ENCODE measurements at regions not wholly inside any gene's neighbourhood (a gene's known extent, or its start where the extent isn't known, plus 50 kb on each side); places are given as distances from the start of the nearest gene placed in this dataset.
"Not testable (repeated sequence)": the region's sequence is repeated elsewhere in the genome, so short reads cannot be mapped to it uniquely, and the experiment has no call there.

DNA sequence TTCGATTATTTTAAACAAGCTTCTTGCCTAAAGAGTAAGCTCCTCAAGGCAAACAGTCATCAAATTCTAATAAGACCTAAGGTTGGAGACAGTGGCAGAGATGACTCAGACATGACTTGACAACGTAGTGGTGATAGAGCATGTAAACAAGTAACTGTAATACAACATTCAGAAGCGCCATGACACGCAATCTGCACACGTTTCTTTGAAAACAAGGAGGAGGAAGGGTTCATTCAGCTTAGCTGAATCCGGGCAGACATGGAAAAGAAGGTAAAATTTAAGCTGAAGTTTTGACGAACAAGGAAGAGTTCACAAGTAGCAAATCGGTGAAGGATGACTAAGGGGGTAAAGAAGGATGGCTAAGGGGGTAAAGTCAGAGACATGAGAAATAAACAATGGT, 152.4 kb upstream of the ZC3H12C start:
- no peak for DNase-seq

DNA sequence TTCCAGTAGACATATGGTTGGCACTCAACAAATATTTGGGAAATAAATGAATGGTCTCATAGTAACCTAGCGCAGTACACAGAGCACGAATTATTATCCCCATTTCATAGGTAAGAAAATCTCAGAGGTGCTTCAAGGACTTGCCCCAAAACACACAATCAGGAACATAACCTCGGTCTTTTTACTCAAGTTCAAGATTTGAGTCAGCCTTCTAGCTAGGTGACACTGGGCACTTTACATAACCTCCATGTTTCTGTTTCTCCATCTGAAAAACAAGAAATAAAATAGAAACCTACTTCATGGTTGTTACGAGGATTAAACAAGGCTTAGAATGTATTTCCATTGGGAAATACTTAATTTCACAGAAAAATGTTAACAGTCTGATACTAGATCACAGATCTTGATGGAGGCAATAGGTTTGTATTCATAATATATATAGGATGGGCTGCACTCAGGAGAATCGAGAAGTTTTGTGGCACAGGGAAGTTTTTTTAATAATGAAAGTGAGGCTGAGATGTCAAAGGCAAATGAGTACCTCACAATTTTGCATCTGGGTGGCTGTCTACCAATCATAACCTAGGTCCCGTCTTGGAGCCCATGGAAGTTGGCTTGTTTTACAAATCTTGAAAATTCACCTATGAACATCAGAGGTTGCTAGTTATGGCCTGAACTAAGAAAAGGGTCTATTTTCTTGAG, 147.4 kb upstream of the ZC3H12C start:
- DNase-seq = no peak

DNA sequence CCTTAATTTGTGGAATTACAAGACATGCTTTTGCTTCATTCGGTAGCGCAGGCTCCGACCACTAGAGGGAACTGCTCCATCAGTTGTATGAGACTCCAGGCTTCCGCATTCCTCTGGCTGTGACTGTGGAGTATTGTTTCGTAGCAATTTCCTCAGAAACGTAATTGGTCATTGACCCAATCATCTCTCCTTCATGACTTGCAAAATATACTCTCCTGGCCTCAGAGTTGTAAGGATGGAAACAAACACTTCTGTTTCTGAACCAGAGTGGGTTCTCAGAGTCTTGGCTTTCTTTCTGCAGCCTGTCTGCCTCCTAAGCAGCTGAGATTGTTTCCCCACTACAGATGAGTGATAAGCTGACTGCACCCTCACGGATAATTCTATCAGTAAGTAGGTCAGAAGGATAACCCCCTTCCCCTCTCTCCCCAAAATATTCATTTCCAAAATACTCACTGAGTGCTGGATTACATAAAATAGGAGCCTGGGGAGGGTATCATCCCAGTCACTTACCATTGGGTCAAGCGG, 146.8 kb upstream of the ZC3H12C start:
- DNase-seq = peak; percentile 67

DNA sequence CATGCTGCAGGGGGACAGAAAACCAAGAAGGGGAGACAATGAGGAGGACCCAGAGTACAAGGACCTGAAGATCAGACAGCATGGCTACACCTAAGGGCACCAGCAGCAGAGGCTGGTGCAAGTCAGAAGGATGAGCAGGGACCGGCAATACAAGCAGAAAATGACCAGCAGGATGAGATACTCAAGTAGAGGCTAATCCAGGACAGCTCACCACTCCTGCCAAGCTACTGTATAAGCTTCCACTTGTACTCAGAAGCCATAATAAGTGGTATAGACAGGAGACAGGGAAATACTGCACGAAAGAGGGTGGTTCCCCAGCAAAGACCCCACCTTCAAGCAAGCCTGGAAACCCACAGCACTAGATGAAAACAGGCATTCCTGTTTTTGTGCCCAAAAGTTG, 138.7 kb upstream of the ZC3H12C start:
- DNase-seq = no peak

DNA sequence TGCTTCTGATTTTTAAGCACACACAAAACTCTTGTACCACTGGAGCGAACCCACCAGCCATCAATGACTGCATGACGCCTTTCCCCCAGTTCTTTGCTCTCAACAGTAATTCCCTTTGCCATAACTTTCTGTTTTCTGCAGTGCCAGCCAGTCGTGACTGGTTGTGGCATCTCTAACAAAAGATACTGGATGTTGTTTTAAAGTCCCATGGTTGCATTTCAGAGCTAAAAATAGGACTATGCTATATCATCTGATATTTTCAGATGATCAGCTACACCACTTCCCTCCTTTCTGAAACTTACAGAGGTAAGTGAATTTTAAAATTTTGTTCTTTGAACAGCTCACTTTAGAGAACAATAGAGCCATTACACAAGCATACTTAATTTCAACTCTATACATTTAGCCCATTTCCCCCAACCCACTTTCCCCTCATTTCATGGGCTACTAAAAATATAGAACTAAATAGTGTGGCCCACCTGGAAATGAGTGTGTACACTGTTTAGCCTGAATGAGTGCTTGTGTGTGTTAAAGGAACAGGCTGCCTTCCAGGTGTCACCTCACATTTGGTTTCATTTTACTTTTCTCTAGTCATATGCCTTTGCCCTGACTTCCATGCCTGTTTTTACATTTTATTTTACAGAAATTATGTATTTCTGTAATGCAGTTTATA, 136.9 kb upstream of the ZC3H12C start:
- DNase-seq = no peak

DNA sequence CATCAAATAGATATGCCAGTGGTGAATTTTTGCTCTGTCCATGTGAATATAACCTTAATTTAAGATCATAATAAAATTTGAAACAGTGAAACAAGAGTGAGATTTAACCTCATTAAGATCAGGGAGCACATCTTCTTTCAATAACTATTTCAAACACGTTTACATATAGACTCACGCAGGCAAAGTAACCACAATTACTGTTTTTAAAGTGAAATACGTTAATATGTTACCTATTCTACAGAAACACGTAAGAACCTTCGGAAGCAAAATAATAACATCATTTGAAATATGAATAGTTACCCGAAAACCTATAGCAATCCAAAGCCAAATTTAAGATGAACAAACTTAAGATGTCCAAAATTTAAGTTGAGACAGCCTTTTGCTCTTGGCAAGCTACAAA, 136.2 kb upstream of the ZC3H12C start:
- DNase-seq = no peak

DNA sequence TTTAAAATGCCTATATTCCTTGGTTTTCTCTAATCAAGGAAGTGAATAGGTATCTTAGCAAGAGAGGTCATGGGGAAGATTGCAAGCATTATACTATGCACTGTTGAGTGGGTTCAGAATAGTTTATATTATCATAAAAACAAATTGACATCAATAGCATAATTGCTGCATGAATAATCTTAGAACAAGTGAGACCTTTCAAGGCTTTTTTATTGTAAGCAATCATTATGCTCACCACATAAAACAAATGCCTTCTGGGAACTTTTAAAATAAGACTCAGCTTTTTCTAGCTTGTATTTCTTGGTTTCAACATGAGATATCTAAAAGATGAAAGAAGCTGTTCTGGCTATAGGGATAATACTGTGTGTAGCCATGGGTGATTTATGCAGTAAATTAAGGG, 135.6 kb upstream of the ZC3H12C start:
- DNase-seq = no peak

DNA sequence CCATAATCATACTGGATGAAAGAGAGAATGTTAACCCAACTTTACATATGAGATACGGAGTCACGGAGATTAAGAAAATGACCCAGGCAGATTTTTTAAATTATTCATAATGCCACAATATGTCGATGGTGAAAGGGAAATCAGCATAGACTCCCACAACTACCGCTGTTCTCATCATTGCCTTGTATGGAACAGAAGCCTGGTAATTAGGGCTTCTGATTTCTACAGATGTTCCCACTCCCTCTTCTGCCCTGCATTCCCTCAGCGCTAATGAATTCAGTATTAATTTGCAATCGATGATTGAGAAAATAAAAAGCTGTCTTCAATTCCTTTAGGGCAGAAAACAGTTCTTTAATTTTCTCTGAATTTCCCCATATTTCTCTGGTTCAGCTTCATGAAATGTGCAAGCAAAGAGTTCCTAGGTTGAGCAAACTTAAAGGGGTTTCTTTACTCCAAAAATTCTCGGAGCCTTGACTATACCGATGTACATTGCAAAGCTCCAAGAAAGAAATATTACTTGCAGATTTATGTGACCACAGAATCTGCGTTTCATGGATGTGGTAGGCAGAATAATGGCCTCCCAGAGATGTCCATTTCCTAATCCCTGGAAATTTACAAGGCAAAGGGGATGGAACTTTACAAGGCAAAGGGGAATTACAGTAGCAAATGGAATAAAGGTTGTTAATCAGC, 134.9 kb upstream of the ZC3H12C start:
- no peak for DNase-seq

DNA sequence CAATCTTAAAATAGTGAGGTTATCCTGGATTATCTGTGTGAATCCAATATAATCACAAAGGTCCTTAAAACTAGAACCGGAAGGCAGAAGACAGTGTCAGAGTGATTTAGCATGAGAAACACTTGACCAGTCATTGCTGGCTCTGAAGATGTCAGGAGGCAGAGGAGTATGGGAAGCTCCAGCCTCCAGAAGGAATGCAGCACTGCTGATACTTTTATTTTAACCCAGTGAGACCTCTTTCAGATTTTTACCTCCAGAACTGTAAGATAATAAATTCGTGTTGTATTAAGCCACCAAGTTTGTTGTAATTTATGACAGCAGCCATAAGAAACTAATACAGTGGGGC, 134.4 kb upstream of the ZC3H12C start:
- DNase-seq = no peak

DNA sequence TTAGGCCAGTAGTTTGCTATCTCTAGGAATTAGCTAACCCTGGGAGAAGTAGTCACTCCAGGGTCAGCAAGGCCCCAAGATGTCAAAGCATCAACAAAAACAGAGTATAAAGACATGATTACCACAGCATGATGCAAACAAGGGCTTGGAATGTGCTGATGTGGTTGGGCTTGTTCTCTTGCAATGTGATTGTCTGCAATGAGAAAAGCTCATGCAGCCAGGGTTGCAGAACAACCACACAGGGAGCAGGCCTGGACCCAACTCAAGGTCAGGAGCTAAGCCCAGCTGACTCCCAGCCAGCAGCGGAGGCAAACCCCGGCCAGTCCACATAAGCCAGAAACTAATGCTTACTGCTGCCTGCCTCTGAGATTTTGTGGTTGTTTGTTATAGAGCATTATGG, 132.4 kb upstream of the ZC3H12C start:
- peak; percentile 3 for DNase-seq

DNA sequence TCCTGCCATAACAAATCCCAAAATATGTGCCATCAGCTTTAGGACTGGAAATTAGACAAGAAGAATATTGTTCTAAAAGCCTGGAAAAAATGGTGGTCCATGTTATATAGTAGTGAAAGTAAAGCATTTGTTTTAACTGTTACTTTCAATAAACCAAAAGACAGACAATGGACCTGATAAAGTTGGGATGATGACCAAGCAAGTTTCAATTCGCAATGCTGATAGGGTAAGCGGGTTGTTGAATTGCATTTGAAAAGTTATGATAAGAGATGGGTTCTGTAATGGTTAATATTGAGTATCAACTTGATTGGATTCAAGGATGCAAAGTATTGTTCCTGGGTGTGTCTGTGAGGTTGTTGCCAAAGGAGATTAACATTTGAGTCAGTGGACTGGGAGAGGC, 131.9 kb upstream of the ZC3H12C start:
- DNase-seq = no peak

DNA sequence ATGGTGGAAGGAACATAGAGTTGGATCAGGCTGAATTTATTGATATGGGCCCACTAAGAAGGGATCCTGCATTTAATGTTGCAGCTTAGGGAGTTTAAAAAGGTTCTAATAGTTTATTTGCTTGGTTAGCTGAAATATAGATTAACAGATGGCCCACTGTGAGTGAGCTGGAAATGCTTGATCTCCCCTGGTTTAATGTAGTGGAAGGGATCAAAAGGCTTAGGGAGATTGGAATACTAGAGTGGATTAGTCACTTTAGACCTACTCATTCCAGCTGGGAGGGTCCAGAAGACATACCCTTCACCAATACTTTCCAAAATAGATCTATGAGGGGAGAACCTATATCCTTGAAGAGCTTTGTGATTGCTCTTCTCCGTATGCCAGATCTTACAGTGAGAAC, 130.1 kb upstream of the ZC3H12C start:
- no peak for DNase-seq

DNA sequence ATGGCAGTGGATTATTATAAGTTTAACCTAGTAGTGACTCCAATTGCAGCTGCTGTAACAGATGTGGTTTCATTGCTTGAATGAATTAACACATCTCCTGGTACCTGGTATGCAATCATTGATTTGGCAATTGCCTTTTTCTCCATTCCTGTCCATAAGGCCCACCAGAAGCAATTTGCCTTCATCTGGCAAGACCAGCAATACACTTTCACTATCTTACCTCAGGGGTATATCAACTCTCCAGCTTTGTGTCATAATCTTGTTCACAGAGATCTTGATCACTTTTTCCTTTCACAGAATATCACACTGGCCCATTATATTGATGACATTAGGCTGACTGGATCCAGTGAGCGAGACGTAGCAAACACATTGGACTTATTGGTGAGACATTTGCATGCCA, 128.7 kb upstream of the ZC3H12C start:
- no peak for DNase-seq

DNA sequence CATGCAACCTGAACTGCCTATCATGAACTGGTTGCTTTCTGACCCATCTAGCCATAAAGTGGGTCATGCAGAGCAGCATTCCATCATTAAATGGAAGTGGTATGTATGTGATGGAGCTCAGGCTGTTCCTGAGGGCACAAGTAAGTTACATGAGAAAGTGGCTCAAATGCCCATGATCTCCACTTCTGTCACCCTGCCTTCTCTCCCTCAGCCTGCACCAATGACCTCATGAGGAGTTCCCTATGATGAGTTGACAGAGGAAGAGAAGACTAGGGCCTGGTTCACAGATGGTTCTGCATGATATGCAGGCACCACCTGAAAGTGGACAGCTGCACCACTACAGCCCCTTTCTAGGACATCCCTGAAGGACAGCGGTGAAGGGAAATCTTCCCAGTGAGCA, 127.7 kb upstream of the ZC3H12C start:
- not testable (repeated sequence) for DNase-seq

DNA sequence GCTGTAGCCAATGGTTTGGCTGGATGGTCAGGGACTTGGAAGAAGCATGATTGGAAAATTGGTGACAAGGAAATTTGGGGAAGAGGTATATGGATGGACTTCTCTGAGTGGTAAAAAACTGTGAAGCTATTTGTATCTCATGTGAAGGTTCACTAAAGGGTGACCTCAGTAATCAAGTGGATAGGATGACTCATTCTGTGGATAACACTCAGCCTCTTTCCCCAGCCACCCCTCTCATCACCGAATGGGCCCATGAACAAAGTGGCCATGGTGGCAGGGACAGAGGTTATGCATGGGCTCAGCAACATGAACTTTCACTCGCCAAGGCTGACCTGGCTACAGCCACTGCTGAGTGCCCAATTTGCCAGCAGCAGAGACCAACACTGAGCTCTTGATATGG, 127.3 kb upstream of the ZC3H12C start:
- not testable (repeated sequence) for DNase-seq

DNA sequence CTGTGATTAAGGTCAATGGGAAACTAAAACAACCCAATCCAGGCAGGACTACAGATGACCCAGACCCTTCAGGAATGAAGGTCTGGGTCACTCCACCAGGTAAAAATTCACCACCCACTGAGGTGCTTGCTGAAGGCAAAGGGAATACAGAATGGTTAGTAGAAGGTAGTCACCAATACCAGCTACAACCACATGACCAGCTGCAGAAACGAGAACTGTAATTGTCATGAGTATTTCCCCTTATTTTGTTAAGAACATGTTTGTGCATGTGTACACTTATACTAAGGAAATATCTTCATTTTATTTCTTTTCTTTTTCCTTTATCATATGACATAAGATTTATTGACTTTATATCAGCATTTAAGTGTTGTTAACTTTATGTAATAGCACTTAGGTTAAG, 126.1 kb upstream of the ZC3H12C start:
- DNase-seq = not testable (repeated sequence)

DNA sequence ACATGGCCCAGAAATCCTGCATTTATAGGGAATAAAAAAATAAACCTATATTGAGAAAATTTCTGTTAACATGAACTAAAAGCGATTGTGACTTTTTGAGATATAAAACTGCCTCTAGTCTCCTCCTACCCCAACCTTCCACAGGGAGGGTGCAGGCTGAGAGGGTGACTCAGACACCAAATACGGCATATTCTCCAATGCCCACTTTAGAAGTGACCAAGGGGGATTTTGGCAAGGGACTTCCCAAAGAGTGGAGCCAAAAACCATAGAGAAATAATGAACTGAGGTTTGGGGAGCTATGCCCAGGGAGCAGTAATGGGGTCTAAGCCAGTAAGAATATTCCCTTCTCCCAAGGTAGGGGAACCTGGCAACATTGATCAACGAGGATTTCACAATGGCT, 124.9 kb upstream of the ZC3H12C start:
- no peak for DNase-seq

DNA sequence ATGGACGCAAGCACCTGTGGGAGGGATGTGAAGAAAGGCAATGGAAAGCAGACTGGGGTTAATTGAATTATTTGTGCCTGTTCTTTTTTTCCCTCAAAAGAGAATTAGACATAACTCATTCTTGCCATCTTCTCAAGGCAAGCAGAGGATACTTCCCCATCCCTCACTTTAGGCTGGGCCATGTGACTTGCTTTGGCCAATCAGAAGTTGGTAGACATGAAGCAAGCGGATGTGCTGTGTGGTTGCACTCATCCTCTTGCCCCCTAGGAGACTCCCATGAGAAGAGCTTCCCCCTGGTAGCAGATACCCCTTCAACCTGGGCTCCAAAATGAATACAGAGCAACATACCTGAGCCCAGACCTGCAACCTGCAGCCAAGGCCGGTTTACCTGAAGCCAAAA, 124.4 kb upstream of the ZC3H12C start:
- DNase-seq = no peak

DNA sequence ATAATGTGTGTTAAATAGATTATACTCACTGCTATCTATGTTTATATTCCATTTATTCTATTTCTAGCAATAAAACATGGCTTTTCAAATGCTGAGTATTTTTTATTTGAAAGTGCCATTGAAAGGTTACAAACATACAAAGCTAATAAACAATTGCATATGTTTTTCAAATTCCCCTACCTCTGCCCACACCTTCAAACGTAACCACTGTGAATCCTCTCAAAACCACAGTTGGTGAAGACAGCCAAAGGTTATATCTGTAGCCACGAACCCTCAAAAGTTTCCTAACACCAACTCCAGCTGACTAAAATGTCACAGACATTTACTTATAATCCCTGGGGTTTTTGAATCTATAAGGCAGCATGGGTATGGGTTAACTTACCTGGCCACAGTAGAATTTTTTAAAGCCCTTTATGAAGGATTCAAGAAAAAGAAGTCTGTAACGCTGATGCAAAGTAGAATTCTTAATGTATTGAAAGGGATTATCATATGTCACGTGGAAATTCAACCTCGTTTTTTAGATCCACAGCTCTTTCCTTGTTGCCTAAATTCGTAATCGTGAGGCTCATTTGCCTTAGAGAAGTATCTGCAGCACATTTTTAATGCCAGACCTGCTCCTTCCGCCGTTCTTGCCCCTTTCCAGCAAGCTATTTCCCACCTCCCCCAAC, 122.5 kb upstream of the ZC3H12C start:
- no peak for DNase-seq

DNA sequence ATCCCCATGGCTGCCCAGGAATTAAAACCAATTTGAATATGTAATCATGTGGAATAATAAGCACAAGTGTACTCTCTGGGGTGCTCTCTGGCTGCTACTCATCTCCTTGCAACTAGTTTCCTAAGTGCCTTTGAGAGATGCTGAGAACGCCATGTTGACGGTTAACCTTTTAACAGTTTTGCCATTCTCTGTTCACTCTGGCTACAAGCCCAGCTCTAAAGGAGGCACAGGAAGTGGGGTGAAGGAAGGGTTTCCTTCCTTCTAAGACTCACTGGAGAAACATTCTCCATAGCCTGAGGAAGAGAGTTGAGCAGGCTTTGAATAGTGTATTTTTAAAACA, 122.0 kb upstream of the ZC3H12C start:
- no peak for DNase-seq

DNA sequence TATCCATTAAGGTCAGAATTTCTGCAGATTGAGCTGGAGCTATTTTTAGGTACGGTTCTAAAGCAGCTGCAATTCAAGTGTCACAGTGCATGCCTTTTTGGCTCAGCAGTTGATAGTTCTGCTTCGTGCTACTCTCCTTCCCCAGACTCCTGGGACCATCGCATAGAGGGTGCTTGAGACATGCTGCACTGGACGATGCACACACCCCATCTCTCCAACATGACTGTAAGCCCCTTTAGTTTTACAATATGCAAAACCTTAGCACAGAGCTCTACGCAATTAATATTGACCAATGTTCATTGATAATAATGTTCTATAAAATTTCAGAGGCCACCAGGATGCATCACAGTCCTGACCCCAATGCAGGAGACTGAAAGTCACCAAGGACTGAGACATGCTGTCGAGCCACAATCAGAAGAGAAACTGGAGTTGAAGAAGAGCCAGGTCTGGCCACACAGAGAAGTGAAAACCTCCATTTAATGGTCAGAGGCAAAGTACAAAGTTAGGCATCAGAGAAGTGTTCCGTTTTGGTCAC, 120.9 kb upstream of the ZC3H12C start:
- DNase-seq = no peak

DNA sequence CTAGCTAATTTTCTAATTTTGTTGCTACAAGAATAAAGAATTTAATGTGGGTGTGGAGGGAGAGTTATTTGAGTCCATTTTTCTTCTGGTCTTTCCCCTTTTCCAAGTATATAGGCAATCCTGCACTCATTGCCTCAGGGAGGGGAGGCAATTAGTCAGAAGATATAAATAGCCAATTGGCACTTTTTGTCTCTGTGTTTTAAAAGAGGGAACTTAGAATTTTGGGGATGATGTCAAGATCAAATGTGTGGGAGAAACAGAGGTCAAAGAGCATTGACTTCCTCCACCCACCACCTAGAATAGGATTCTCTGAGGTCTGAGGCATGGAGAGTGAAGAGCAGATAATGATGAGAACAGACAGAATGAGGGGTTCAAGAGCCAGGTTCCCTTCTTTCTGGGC, 120.3 kb upstream of the ZC3H12C start:
- DNase-seq = no peak

DNA sequence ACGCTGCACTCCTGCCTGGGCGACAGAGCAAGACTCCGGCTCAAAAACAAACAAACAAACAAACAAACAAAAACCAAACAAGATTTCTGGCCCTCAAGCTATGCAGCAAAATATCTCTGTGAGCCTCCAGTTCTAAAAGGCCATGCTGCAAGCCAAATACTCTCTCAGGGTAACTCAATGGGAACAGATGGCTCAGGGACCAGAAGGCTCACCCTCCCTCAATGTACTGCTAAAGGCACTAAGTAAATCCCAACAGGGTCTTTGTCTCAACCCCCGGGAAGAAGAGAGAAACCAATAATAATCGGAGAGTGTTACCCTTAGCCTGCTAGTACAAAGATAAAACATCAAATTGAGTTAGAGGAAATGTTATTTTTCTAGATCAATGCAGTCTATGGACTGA, 119.7 kb upstream of the ZC3H12C start:
- DNase-seq = no peak
